Spleen (tissue), 7 donors: ENCODE measurements at regions not wholly inside any gene's neighbourhood (a gene's known extent, or its start where the extent isn't known, plus 50 kb on each side); places are given as distances from the start of the nearest gene placed in this dataset.

ENCODE experiments used
- CTCF ChIP-seq, 11 experiments: fragments of 200-600 bp in 7 of 11; fragments of 450-650 bp in 4 of 11; sonication (generic) in 4 of 11; IDR thresholded peaks in 8 of 11; conservative IDR thresholded peaks in 3 of 11; 1 replicate in 7 of 11; 2 replicates in 4 of 11; pipeline versions ENCODE4 v1.4.0 to v1.8.0; 2016 to 2021; ENCODE audit warnings: antibody characterized with exemption in 11 of 11, inconsistent platforms in 4 of 11, mild to moderate bottlenecking in 1 of 11
- POLR2A ChIP-seq, 3 donors: fragments of 450-650 bp; IDR thresholded peaks; one replicate each; pipeline ENCODE4 v1.5.1; 2017; ENCODE audit warnings: antibody characterized with exemption in 3 of 3, mild to moderate bottlenecking in 1 of 3
- POLR2AphosphoS5 ChIP-seq, 3 donors: sonication (generic); formaldehyde crosslinking; IDR thresholded peaks; one replicate each; pipeline ENCODE4 v1.5.1; 2017; ENCODE audit warnings: antibody characterized with exemption in 3 of 3
- donor health status: DM: no; HTN: no; CAD: no; lungs with moderate emphysema.
- donor health status: DM: no; HTN: no; CAD: no.
- donor health status: DM: no; HTN: no; CAD: no.

- TF ChIP-seq POLR2A (IDR thresholded peaks at IDR 0.05) (no peak), CTCF (IDR thresholded peaks at IDR 0.05 in 8 of 11, conservative IDR thresholded peaks at IDR 0.05 in 3 of 11) (no peak), POLR2AphosphoS5 (IDR thresholded peaks at IDR 0.05) (no peak)
Measured at GRCh38 chr10:123517426-123517825, 148.7 kb upstream of the GPR26 start.
